Gastroesophageal sphincter (tissue), 4 donors: ENCODE measurements at regions not wholly inside any gene's neighbourhood (a gene's known extent, or its start where the extent isn't known, plus 50 kb on each side); places are given as distances from the start of the nearest gene placed in this dataset.
A peak's percentile ranks its signal among the peaks of the same experiment; 100 is the strongest.

ENCODE experiments used
- ATAC-seq: fragments of 150-250 bp; one replicate; pipeline ENCODE4 v1.9.1; 2016; ENCODE audit warnings: mild to moderate bottlenecking, moderate library complexity
- H3K27ac ChIP-seq, 4 donors: fragments of 200-600 bp; sonication (generic) in 3 of 4; 1 replicate in 3 of 4; 2 replicates in 1 of 4; pipeline ENCODE4 v1.5.1; 2016 to 2019
- H3K27me3 ChIP-seq: fragments of 200-600 bp; sonication (generic); one replicate; pipeline ENCODE4 v1.5.1; 2019
- H3K36me3 ChIP-seq, 2 donors: fragments of 200-600 bp; sonication (generic); one replicate each; pipeline ENCODE4 v1.5.1; 2019; ENCODE audit warnings: control low read depth in 1 of 2
- H3K4me1 ChIP-seq, 3 donors: fragments of 200-600 bp; sonication (generic); 1 replicate in 2 of 3; 2 replicates in 1 of 3; pipeline ENCODE4 v1.5.1; 2016 to 2019; ENCODE audit warnings: control low read depth in 2 of 3
- H3K4me3 ChIP-seq, 2 donors: fragments of 200-600 bp; sonication (generic); one replicate each; pipeline ENCODE4 v1.5.1; 2019; ENCODE audit warnings: mild to moderate bottlenecking in 1 of 2, moderate library complexity in 1 of 2
- H3K9me3 ChIP-seq, 3 donors: fragments of 200-600 bp; sonication (generic); one replicate each; pipeline ENCODE4 v1.5.1; 2017 to 2019; ENCODE audit warnings: control low read depth in 2 of 3
- CTCF ChIP-seq, 4 experiments: fragments of 200-600 bp in 2 of 4; fragments of 450-650 bp in 2 of 4; sonication (generic) in 1 of 4; IDR thresholded peaks; one replicate each; pipeline ENCODE4 v1.5.1; 2017 to 2019; ENCODE audit warnings: antibody characterized with exemption in 4 of 4, mild to moderate bottlenecking in 2 of 4, moderate library complexity in 2 of 4
- EP300 ChIP-seq: sonication (generic); formaldehyde crosslinking; IDR thresholded peaks from one replicate; pipeline ENCODE4 v1.6.1; 2017; ENCODE audit warnings: antibody characterized with exemption, mild to moderate bottlenecking
- POLR2A ChIP-seq, 2 donors: fragments of 450-650 bp; IDR thresholded peaks; one replicate each; pipeline ENCODE4 v1.6.1; 2017; ENCODE audit warnings: antibody characterized with exemption in 2 of 2, mild to moderate bottlenecking in 2 of 2, moderate library complexity in 1 of 2
- POLR2AphosphoS5 ChIP-seq: sonication (generic); formaldehyde crosslinking; IDR thresholded peaks from one replicate; pipeline ENCODE4 v1.6.1; 2017; ENCODE audit warnings: antibody characterized with exemption
- WGBS, 2 donors: methylation state at CpG; one replicate each; pipeline ENCODE4 v1.1.5; 2018; ENCODE audit warnings: low coverage in 1 of 2; 5-methylcytosine and 5-hydroxymethylcytosine counted together

DNA sequence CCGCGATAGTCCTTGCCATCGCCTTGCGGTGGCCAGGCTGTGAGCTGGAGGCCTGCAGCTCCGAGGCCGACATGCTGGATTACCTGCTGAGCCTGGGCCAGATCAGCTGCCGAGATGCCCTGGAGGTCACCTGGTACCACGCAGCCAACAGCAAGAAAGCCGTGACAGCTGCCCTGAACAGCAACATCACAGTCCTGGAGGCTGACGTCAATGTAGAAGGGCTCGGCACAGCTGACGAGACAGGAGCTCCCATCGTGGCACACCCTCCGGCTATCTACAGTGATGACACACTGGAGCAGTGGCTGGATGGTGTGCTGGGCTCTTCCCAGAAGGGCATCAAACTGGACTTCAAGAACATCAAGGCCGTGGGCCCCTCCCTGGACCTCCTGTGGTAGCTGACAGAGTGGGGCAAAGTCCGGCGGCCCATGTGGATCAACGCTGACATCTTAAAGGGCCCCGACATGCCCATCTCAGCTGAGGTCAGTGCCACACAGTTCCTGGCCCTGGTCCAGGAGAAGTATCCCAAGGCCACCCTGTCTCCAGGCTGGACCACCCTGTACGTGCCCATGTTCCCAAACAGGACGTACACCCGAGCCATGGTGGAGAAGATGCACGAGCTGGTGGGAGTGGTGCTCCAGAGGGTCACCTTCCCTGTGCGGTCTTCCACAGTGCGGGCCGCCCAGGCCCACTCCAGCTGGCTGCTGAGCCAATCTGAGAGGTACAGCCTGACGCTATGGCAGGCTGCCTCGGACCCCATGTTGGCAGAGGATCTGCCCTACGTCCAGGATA lies 70.2 kb downstream of the FAM43A start:
- no CpG with 5 or more reads among the region's 29 CpGs for WGBS, 2 donors
- Histone ChIP-seq H3K4me3 (no peak overlapping the region), H3K4me1 (peaks cover 0 to 26% (median 14%) of the 10 kb centered on the region in 3 donors), H3K9me3 (no peaks in the 10 kb centered on the region), H3K36me3 (no peaks in the 10 kb centered on the region), H3K27me3 (no peaks in the 10 kb centered on the region), H3K27ac (no peak overlapping the region)
- ATAC-seq = no peak
- no peak for TF ChIP-seq POLR2A (IDR thresholded peaks at IDR 0.05)
- no peak for TF ChIP-seq POLR2AphosphoS5
- TF ChIP-seq CTCF (IDR thresholded peaks at IDR 0.05) = no peak
- no peak for TF ChIP-seq EP300

GRCh38 chr3:194756460-194756779 lies 70.7 kb downstream of the FAM43A start:
- Histone ChIP-seq H3K9me3 (no peaks in the 10 kb centered on the region), H3K4me1 (peaks cover 0 to 30% (median 14%) of the 10 kb centered on the region in 3 donors), H3K27me3 (no peaks in the 10 kb centered on the region), H3K27ac (peak overlapping the region in 3 of 4 donors; percentile 25 to 80 (median 71)), H3K4me3 (no peak overlapping the region), H3K36me3 (no peaks in the 10 kb centered on the region)
- ATAC-seq = no peak
- TF ChIP-seq EP300 = no peak
- no peak for TF ChIP-seq POLR2AphosphoS5
- no peak for TF ChIP-seq POLR2A (IDR thresholded peaks at IDR 0.05)
- no peak for TF ChIP-seq CTCF (IDR thresholded peaks at IDR 0.05)
- no CpG with 5 or more reads among the region's 4 CpGs for WGBS, 2 donors

DNA sequence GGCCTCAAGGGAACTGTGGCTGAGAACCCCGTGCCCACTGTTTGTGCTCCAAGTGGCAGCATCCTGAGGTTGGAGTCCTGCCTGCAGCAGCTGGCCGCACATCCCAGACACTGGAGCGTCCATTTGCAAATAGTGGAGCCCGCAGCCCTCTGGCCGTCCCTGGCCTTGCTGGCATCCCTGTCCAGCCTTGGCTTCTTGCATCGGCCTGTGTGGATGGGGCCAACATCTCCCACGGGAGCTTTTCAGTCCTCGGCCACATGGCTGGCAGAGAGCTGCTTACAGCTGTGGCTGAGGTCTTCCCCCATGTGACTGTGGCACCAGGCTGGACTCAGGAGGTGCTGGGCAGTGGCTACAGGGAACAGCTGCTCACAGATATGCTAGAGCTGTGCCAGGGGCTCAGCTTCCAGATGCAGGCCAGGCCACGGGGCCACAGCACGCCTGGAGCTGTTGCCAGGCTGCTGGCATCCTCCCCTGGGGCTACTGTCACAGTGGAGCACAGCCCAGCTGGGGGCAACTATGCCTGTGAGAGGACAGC lies 71.2 kb downstream of the FAM43A start:
- WGBS, 2 donors = 14% methylated on average over 1 of the region's 10 CpGs; no CpG with 5 or more reads in 1 of the 2 donors
- peak overlapping the region in 3 of 4 donors; percentile 25 to 80 (median 71) for H3K27ac ChIP-seq

GRCh38 chr3:194757647-194758061 lies 72.0 kb downstream of the FAM43A start:
- 16 to 24% methylated on average over 2 of the region's 2 CpGs for WGBS, 2 donors
- no peaks in the 10 kb centered on the region for H3K27me3 ChIP-seq
- H3K4me1 ChIP-seq = peaks cover 0 to 34% (median 14%) of the 10 kb centered on the region in 3 donors
- no peaks in the 10 kb centered on the region for H3K9me3 ChIP-seq
- peak overlapping the region; percentile 1 to 80 (median 40) for H3K27ac ChIP-seq
- no peak overlapping the region for H3K4me3 ChIP-seq
- H3K36me3 ChIP-seq = no peaks in the 10 kb centered on the region
- ATAC-seq = peak; percentile 76
- TF ChIP-seq EP300 (no peak), CTCF (IDR thresholded peaks at IDR 0.05) (no peak), POLR2A (IDR thresholded peaks at IDR 0.05) (no peak), POLR2AphosphoS5 (no peak)

More for the DNA sequence above, 71.2 kb downstream of the FAM43A start:
- ATAC-seq = no peak
- no peaks in the 10 kb centered on the region for H3K9me3 ChIP-seq
- H3K27me3 ChIP-seq = no peaks in the 10 kb centered on the region
- H3K36me3 ChIP-seq = no peaks in the 10 kb centered on the region
- no peak for TF ChIP-seq EP300
- TF ChIP-seq CTCF (IDR thresholded peaks at IDR 0.05) = no peak
- TF ChIP-seq POLR2A (IDR thresholded peaks at IDR 0.05) = no peak
- no peak for TF ChIP-seq POLR2AphosphoS5
- H3K4me3 ChIP-seq = no peak overlapping the region
- peaks cover 0 to 34% (median 14%) of the 10 kb centered on the region in 3 donors for H3K4me1 ChIP-seq

DNA sequence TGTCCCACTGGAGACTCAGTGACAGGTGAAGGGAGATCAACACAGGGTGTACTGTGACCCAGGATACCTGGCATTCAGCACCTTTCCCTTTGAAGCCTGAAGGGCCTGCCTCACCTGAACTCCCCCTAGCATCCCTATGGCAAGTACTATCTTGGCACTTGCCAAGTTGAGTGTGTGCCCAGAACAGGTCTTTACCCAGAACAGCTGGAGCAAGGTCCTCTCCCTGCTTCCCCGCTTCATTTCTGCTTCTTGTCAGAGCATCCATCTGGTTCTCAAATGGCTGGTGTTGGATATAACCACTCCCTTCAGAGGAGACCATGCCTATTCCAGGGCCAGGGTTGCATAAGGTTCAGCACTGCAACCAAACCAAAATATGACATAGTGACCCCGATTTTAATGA lies 73.0 kb downstream of the FAM43A start:
- no peak for ATAC-seq
- Histone ChIP-seq H3K9me3 (no peaks in the 10 kb centered on the region), H3K36me3 (no peaks in the 10 kb centered on the region), H3K27me3 (no peaks in the 10 kb centered on the region), H3K27ac (peak overlapping the region in 2 of 4 donors; percentile 71 to 80), H3K4me3 (no peak overlapping the region), H3K4me1 (peaks cover 0 to 34% (median 14%) of the 10 kb centered on the region in 3 donors)
- TF ChIP-seq POLR2AphosphoS5 = no peak
- TF ChIP-seq EP300 = no peak
- no peak for TF ChIP-seq POLR2A (IDR thresholded peaks at IDR 0.05)
- no peak for TF ChIP-seq CTCF (IDR thresholded peaks at IDR 0.05)
- 93 to 100% methylated on average over 2 of the region's 2 CpGs for WGBS, 2 donors
